HG03045 (cell line): ENCODE measurements at regions not wholly inside any gene's neighbourhood (a gene's known extent, or its start where the extent isn't known, plus 50 kb on each side); places are given as distances from the start of the nearest gene placed in this dataset.
"Not testable (repeated sequence)": the region's sequence is repeated elsewhere in the genome, so short reads cannot be mapped to it uniquely, and the experiment has no call there.

Experiments used
- ATAC-seq: cut with Tn5 transposase; IDR thresholded peaks from one replicate; pipeline ENCODE4 v1.9.1; 2021; ENCODE audit warnings: mild to moderate bottlenecking, moderate library complexity; ENCODE audit not compliant: unreplicated experiment

- no peak for ATAC-seq
These were observed 208.3 kb upstream of the DAB2 start for GRCh38 chr5:39633057-39633456.

- ATAC-seq, result no peak
These were observed 207.2 kb upstream of the DAB2 start for GRCh38 chr5:39631958-39632357.

- no peak for ATAC-seq
These were observed 205.2 kb upstream of the DAB2 start for GRCh38 chr5:39629946-39630345.

DNA sequence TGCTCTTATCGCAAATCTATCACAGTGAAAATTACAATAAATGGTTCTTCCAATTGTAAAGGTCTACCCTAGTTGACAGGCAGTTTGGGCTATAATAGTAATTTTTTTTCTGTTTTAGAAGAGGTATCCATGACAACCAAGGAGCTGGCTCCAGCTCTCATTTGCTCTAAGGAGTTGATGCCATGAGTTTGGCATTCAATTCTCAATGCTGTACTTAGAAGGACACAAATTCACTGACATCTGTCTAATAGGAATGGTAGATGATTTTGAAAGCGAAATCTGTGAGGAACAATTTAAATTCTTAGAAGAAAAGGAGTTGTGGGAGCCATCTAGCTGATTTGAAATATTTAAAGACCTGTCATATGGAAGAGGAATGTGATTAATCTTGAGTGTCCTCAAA, 203.6 kb upstream of the DAB2 start:
- no peak for ATAC-seq

GRCh38 chr5:39624890-39625289, 200.1 kb upstream of the DAB2 start:
- no peak for ATAC-seq

- no peak for ATAC-seq
These were observed 199.6 kb upstream of the DAB2 start for GRCh38 chr5:39624268-39624886.

- ATAC-seq, result no peak
These were observed 198.6 kb upstream of the DAB2 start for GRCh38 chr5:39623291-39623865.

DNA sequence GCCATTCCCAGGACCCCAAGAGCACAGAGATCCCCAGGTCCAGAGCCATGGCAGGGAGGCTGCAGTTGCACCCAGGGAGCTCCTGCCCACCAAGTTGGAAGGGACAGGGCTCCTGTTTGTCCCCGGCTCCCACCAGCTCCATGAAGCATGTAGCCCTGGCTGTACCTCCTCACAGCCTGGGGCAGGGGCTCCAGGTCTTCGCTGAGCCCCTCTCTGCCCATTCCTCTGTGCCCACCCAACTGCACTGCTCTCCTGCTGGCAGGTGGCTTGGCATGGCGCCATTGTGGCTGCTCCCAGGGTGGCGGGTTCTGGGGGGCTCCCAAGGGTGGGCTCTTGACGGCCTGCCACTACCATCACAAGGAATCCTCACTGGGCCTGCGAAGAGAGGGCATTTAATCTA, 197.5 kb upstream of the DAB2 start:
- ATAC-seq, result no peak

- no peak for ATAC-seq
These were observed 194.5 kb upstream of the DAB2 start for GRCh38 chr5:39619168-39619818.

GRCh38 chr5:39618391-39618790, 193.6 kb upstream of the DAB2 start:
- no peak for ATAC-seq

- ATAC-seq, result no peak
These were observed 191.4 kb upstream of the DAB2 start for GRCh38 chr5:39616131-39616530.

DNA sequence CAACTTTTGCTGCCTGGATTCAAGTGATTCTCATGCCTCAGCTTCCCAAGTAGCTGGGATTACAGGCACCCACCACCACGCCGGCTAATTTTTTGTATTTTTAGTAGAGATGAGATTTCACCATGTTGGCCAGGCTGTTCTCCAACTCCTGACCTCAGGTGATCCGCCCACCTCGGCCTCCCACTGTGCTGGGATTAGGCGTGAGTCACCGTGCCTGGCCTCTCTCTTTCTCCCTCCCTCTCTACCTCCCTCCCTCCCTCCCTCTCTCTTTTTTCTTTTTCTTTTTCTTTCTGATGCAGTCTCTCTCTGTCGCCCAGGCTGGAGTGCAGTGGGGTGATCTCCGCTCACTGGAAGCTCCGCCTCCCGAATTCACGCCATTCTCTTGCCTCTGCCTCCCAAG, 186.3 kb upstream of the DAB2 start:
- ATAC-seq, result not testable (repeated sequence)

- no peak for ATAC-seq
These were observed 183.2 kb upstream of the DAB2 start for GRCh38 chr5:39608024-39608423.

- no peak for ATAC-seq
These were observed 181.8 kb upstream of the DAB2 start for GRCh38 chr5:39606591-39606990.

DNA sequence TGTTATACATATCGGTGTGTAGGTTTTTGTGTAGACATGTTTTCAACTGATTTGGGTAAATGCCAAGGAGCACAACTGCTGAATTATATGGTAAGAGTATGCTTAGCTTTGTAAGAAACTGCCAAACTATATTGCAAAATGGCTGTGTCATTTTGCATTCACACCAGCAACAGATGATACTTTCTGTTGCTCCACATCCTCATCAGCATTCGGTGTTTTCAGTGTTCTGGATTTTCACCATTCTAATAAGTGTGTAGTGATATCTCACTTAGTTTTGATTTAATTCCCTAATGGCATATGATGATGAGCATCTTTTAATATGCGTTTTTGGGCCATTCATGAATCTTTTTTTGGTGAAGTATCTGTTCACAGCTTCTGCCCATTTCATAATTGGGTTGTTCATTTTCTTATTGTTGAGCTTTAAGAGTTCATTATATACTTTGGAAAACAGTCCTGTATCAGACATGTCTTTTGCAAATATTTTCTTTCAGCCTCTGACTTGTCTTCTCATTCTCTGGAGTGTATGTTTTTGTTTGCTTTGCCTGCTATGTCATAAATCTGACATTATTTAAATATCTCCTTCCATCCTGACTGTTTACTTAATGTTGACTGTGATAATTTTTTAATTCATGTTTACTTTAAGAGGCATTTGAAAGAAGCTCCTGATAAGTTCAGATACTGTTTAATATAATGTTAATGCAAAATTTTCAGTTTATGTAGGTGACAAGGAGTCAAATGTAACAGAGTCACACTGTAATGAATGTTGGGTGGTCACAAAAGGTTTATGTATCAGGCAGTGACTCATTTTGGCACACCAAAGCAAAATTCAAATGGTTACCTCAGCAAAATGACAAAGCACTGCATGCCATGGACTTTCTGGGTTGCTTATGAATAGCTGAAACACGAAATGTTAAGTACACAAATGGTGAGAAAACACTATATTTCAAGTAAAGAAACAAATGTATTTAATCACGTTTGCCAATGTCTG, 181.1 kb upstream of the DAB2 start:
- no peak for ATAC-seq

DNA sequence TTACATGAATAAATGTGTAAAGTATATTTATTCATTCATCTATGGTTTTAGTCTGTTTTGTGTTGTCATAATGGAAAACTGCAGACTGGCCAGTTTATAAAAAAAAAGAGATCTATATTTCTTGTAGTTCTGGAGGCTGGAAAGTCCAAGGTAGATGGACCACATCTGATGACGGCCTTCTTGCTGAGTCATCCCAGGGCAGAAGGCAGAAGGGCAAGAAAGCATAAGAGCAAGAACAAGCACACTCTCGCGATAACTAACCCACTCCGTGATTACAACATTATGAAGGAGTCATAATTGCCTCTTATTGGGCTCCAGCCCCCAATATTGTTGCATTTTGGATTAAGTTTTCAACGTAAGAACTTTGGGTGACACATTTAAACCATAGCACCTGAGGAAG, 180.4 kb upstream of the DAB2 start:
- ATAC-seq, result no peak

GRCh38 chr5:39604491-39604890, 179.7 kb upstream of the DAB2 start:
- ATAC-seq, result no peak

DNA sequence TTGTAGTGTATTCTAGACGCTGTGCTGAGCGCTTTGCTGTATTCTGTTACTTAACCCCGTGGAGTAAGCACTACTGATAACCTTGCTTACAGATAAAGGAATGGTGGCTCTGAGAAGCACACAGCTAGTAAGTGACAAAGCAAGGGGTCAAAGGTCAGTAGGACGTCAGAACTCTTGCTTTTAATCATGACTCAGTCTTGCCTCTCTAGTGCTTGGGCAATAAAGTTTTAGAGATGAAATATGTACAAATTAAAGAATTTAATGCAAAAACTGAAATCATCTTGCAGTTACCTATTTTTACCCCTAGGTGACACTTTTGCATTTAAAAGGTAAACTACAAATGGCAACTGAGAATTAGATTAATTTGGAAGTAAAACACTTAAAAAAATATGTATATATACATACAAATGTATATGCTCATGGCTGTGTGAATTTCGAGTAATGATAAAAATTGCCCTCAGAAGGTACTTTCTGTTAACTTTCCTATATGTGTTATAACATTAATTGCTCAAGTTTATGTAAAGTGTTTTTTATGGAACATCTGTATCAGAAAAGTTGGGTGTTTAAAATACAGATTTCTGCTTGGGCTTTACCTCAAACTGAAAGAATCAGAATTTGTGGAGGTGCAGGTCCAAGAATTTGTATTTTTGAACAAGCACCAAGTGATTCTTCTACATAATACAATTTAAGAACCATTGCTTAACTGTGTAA, 175.1 kb upstream of the DAB2 start:
- ATAC-seq, result no peak

DNA sequence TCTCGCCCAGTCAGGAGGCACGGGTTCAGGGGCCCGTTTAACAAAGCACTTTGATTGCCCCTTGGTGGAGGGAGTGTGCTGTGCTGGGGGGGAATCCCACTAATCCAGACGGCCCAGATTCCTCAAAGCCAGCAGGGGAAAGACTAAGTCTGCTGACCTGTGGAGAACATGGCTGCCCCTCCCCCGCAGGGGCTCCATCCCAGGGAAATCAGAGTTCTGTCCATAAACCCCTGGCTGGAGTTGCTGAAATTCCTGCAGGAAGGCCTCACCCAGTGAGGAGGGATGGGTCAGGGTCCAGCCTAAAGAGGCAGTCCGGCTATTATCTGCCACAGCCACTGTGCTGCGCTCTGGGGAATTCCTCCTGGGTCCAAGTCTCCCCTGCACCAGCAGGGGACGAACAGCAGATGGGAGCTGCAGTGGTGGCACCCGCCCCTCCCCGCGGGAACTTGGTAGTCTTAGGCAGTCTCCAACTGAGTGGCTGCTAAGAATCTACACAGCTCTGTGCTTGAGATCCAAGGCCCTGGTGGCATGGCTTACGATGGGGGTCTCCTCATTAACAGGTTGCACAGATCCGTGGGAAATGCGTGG, 174.0 kb upstream of the DAB2 start:
- ATAC-seq, result no peak

DNA sequence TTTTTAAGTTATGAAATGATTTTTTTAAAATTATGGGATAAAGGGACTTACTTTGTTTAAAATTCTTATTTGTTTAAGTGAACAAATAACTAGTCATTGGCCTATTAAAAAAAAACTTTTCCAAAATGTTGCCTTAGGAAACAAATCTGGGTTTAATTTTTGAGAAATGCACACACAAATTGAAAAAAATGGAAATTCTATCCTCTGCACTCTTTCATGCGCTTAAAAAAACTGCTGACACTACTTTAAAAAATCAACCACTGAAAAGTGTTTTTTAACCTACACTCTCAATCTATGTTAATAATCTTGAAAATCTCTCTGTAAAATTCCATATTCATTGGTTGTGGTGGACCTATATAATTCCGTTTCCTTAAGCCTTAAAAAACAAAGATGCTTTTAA, 163.4 kb upstream of the DAB2 start:
- no peak for ATAC-seq
